GM10248 (cell line): ENCODE measurements at regions not wholly inside any gene's neighbourhood (a gene's known extent, or its start where the extent isn't known, plus 50 kb on each side); places are given as distances from the start of the nearest gene placed in this dataset.

Source experiments
- CTCF ChIA-PET: fragments of 300-600 bp; sonication (Branson Sonifier 250); formaldehyde crosslinking; extraction: SDS; loops from one replicate; lab custom pipeline; 2021; ENCODE audit warnings: antibody characterized with exemption; lab: Yijun Ruan, JAX
- POLR2A ChIA-PET: fragments of 350-650 bp; sonication (Branson Sonifier 250); formaldehyde crosslinking; extraction: SDS; loops from one replicate; lab custom pipeline; 2020; ENCODE audit warnings: antibody characterized with exemption; lab: Yijun Ruan, JAX
- DNase-seq: peaks from one replicate; pipeline ENCODE4 v3.0.0; 2012; ENCODE audit errors: extremely low spot score
- CTCF ChIP-seq: IDR thresholded peaks from 2 replicates; pipeline ENCODE4 v1.5.1; 2012; ENCODE audit warnings: mild to moderate bottlenecking, low read depth; ENCODE audit errors: extremely low read depth, missing control alignments, control extremely low read depth

GRCh38 chr20:23217023-23217422 is 130.9 kb upstream of the CD93 start:
- ChIA-PET POLR2A (no interaction called here), CTCF (no interaction called here)
- DNase-seq: no peak
- TF ChIP-seq CTCF: no peak

GRCh38 chr20:23215344-23215995 is 129.3 kb upstream of the CD93 start:
- POLR2A ChIA-PET: no interaction called here
- CTCF ChIA-PET: no interaction called here
- TF ChIP-seq CTCF: no peak
- DNase-seq: no peak

GRCh38 chr20:23214903-23215302 is 128.8 kb upstream of the CD93 start:
- no peak for DNase-seq
- CTCF ChIA-PET: no interaction called here
- POLR2A ChIA-PET: no interaction called here
- no peak for TF ChIP-seq CTCF

GRCh38 chr20:23212464-23212995 is 126.4 kb upstream of the CD93 start:
- CTCF ChIA-PET: interaction anchor here (1.9 to 3.0 kb wide), 2 partner anchors 11 to 22 kb away, joined by 6 to 11 read pairs; no protein-coding TSS in a partner anchor
- no peak for TF ChIP-seq CTCF

GRCh38 chr20:23212011-23212410 is 125.9 kb upstream of the CD93 start:
- TF ChIP-seq CTCF: no peak
- CTCF ChIA-PET: interaction anchor here (1.1 to 3.0 kb wide), 4 partner anchors 11 to 47 kb away, joined by 3 to 11 read pairs (median 4); no protein-coding TSS in a partner anchor
- POLR2A ChIA-PET: no interaction called here

More at GRCh38 chr20:23212464-23212995, 126.4 kb upstream of the CD93 start:
- POLR2A ChIA-PET: no interaction called here
- DNase-seq: no peak

GRCh38 chr20:23211164-23211563 is 125.0 kb upstream of the CD93 start:
- no peak for TF ChIP-seq CTCF
- ChIA-PET POLR2A (no interaction called here), CTCF (interaction anchor here (0.7 to 3.0 kb wide), 5 partner anchors 10 to 161 kb away, joined by 3 to 11 read pairs (median 3); no protein-coding TSS in a partner anchor)
- no peak for DNase-seq

More at GRCh38 chr20:23212011-23212410, 125.9 kb upstream of the CD93 start:
- no peak for DNase-seq
